Activated naive CD8-positive, alpha-beta T cell treated with anti-CD3 and anti-CD28 coated beads, Interleukin-2, amount 10 ng/mL, durations not matched to agents 7 days and 5 days (primary cell): ENCODE measurements at regions not wholly inside any gene's neighbourhood (a gene's known extent, or its start where the extent isn't known, plus 50 kb on each side); places are given as distances from the start of the nearest gene placed in this dataset.

Experiments
- ATAC-seq: fragments of 150-1000 bp; cut with Tn5 transposase; one replicate; pipeline ENCODE4 v1.10.0; 2021; ENCODE audit warnings: low read depth, moderate library complexity
- POLR2A ChIA-PET: fragments of 350-600 bp; sonication (Branson Sonifier 250); formaldehyde crosslinking; loops from one replicate; lab custom pipeline; 2021; ENCODE audit warnings: antibody characterized with exemption; lab: Charles Lee
- DNase-seq: peaks from one replicate; pipeline ENCODE4 v3.0.0; 2021
- H3K27ac Mint-ChIP-seq: one replicate; pipeline ENCODE4 v1.8.0; 2022; ENCODE audit warnings: mild to moderate bottlenecking, mixed read lengths
- H3K27me3 Mint-ChIP-seq: one replicate; pipeline ENCODE4 v1.8.0; 2022; ENCODE audit warnings: mild to moderate bottlenecking, moderate library complexity, mixed read lengths
- H3K36me3 Mint-ChIP-seq: one replicate; pipeline ENCODE4 v1.8.0; 2021; ENCODE audit warnings: mild to moderate bottlenecking, mixed read lengths
- H3K4me1 Mint-ChIP-seq: one replicate; pipeline ENCODE4 v1.8.0; 2021; ENCODE audit warnings: mixed read lengths
- H3K4me3 Mint-ChIP-seq: one replicate; pipeline ENCODE4 v1.8.0; 2022; ENCODE audit warnings: mild to moderate bottlenecking, moderate library complexity, mixed read lengths
- H3K9me3 Mint-ChIP-seq: one replicate; pipeline ENCODE4 v1.8.0; 2021; ENCODE audit warnings: mixed read lengths

GRCh38 chr11:21625982-21626381 lies 566.9 kb upstream of the ANO5 start:
- no peaks in the 10 kb centered on the region for H3K27me3 Mint-ChIP-seq
- no peak for ATAC-seq
- H3K36me3 Mint-ChIP-seq: no peaks in the 10 kb centered on the region
- H3K27ac Mint-ChIP-seq: no peak overlapping the region
- H3K4me1 Mint-ChIP-seq: no peaks in the 10 kb centered on the region
- peaks cover 2% of the 10 kb centered on the region for H3K9me3 Mint-ChIP-seq
- DNase-seq: no peak
- no peak overlapping the region for H3K4me3 Mint-ChIP-seq
- POLR2A ChIA-PET: no interaction called here

GRCh38 chr11:21628641-21629040 lies 564.2 kb upstream of the ANO5 start:
- POLR2A ChIA-PET: no interaction called here
- Mint-ChIP-seq H3K4me3 (no peak overlapping the region), H3K9me3 (peaks cover 2% of the 10 kb centered on the region), H3K27ac (no peak overlapping the region), H3K36me3 (no peaks in the 10 kb centered on the region), H3K4me1 (no peaks in the 10 kb centered on the region), H3K27me3 (no peaks in the 10 kb centered on the region)
- DNase-seq (no peak), ATAC-seq (no peak)

- H3K27ac Mint-ChIP-seq: no peak overlapping the region
- no peaks in the 10 kb centered on the region for H3K4me1 Mint-ChIP-seq
- DNase-seq: no peak
- no peak overlapping the region for H3K4me3 Mint-ChIP-seq
- no peak for ATAC-seq
- no peaks in the 10 kb centered on the region for H3K27me3 Mint-ChIP-seq
- POLR2A ChIA-PET: no interaction called here
- no peaks in the 10 kb centered on the region for H3K36me3 Mint-ChIP-seq
- no peaks in the 10 kb centered on the region for H3K9me3 Mint-ChIP-seq
These were observed 561.9 kb upstream of the ANO5 start for GRCh38 chr11:21630934-21631478.

GRCh38 chr11:21631991-21632390 lies 560.9 kb upstream of the ANO5 start:
- no peak for ATAC-seq
- DNase-seq: no peak
- Mint-ChIP-seq H3K4me1 (no peaks in the 10 kb centered on the region), H3K4me3 (no peak overlapping the region), H3K27me3 (no peaks in the 10 kb centered on the region), H3K27ac (no peak overlapping the region), H3K36me3 (no peaks in the 10 kb centered on the region), H3K9me3 (no peaks in the 10 kb centered on the region)
- POLR2A ChIA-PET: no interaction called here

GRCh38 chr11:21634491-21634890 lies 558.4 kb upstream of the ANO5 start:
- no peaks in the 10 kb centered on the region for H3K27me3 Mint-ChIP-seq
- DNase-seq (no peak), ATAC-seq (no peak)
- no peaks in the 10 kb centered on the region for H3K36me3 Mint-ChIP-seq
- no peak overlapping the region for H3K27ac Mint-ChIP-seq
- H3K9me3 Mint-ChIP-seq: no peaks in the 10 kb centered on the region
- no peak overlapping the region for H3K4me3 Mint-ChIP-seq
- H3K4me1 Mint-ChIP-seq: no peaks in the 10 kb centered on the region
- POLR2A ChIA-PET: no interaction called here

- no peaks in the 10 kb centered on the region for H3K36me3 Mint-ChIP-seq
- H3K27ac Mint-ChIP-seq: no peak overlapping the region
- POLR2A ChIA-PET: no interaction called here
- no peaks in the 10 kb centered on the region for H3K4me1 Mint-ChIP-seq
- H3K4me3 Mint-ChIP-seq: no peak overlapping the region
- H3K9me3 Mint-ChIP-seq: no peaks in the 10 kb centered on the region
- H3K27me3 Mint-ChIP-seq: no peaks in the 10 kb centered on the region
- ATAC-seq (no peak), DNase-seq (no peak)
These were observed 557.9 kb upstream of the ANO5 start for GRCh38 chr11:21634956-21635355.

GRCh38 chr11:21635394-21636145 lies 557.3 kb upstream of the ANO5 start:
- POLR2A ChIA-PET: no interaction called here
- no peaks in the 10 kb centered on the region for H3K4me1 Mint-ChIP-seq
- no peaks in the 10 kb centered on the region for H3K36me3 Mint-ChIP-seq
- no peak overlapping the region for H3K27ac Mint-ChIP-seq
- H3K27me3 Mint-ChIP-seq: no peaks in the 10 kb centered on the region
- no peaks in the 10 kb centered on the region for H3K9me3 Mint-ChIP-seq
- DNase-seq (no peak), ATAC-seq (no peak)
- H3K4me3 Mint-ChIP-seq: no peak overlapping the region

GRCh38 chr11:21636561-21636960 lies 556.3 kb upstream of the ANO5 start:
- POLR2A ChIA-PET: no interaction called here
- Mint-ChIP-seq H3K9me3 (no peaks in the 10 kb centered on the region), H3K4me1 (no peaks in the 10 kb centered on the region), H3K36me3 (no peaks in the 10 kb centered on the region), H3K27me3 (no peaks in the 10 kb centered on the region), H3K4me3 (no peak overlapping the region), H3K27ac (no peak overlapping the region)
- no peak for ATAC-seq
- DNase-seq: no peak

GRCh38 chr11:21640491-21640890 lies 552.4 kb upstream of the ANO5 start:
- Mint-ChIP-seq H3K4me3 (no peak overlapping the region), H3K27ac (no peak overlapping the region), H3K36me3 (no peaks in the 10 kb centered on the region), H3K27me3 (no peaks in the 10 kb centered on the region), H3K9me3 (peaks cover 2% of the 10 kb centered on the region), H3K4me1 (no peaks in the 10 kb centered on the region)
- ATAC-seq (no peak), DNase-seq (no peak)
- POLR2A ChIA-PET: no interaction called here

- Mint-ChIP-seq H3K36me3 (no peaks in the 10 kb centered on the region), H3K4me3 (no peak overlapping the region), H3K4me1 (no peaks in the 10 kb centered on the region), H3K27ac (no peak overlapping the region), H3K9me3 (peaks cover 2% of the 10 kb centered on the region), H3K27me3 (no peaks in the 10 kb centered on the region)
- DNase-seq: no peak
- POLR2A ChIA-PET: no interaction called here
- ATAC-seq: no peak
These were observed 551.0 kb upstream of the ANO5 start for GRCh38 chr11:21641869-21642268.

- Mint-ChIP-seq H3K27ac (no peak overlapping the region), H3K36me3 (no peaks in the 10 kb centered on the region), H3K4me1 (no peaks in the 10 kb centered on the region), H3K4me3 (no peak overlapping the region), H3K9me3 (peaks cover 2% of the 10 kb centered on the region), H3K27me3 (no peaks in the 10 kb centered on the region)
- POLR2A ChIA-PET: no interaction called here
- DNase-seq: no peak
- ATAC-seq: no peak
These were observed 546.5 kb upstream of the ANO5 start for GRCh38 chr11:21646351-21646750.

- Mint-ChIP-seq H3K27me3 (no peaks in the 10 kb centered on the region), H3K4me3 (no peak overlapping the region), H3K36me3 (no peaks in the 10 kb centered on the region), H3K9me3 (no peaks in the 10 kb centered on the region), H3K27ac (no peak overlapping the region), H3K4me1 (no peaks in the 10 kb centered on the region)
- ATAC-seq (no peak), DNase-seq (no peak)
- POLR2A ChIA-PET: no interaction called here
These were observed 541.9 kb upstream of the ANO5 start for GRCh38 chr11:21650961-21651360.

GRCh38 chr11:21653951-21654421 lies 538.9 kb upstream of the ANO5 start:
- DNase-seq: no peak
- Mint-ChIP-seq H3K9me3 (no peaks in the 10 kb centered on the region), H3K27ac (no peak overlapping the region), H3K4me1 (no peaks in the 10 kb centered on the region), H3K36me3 (no peaks in the 10 kb centered on the region), H3K4me3 (no peak overlapping the region), H3K27me3 (no peaks in the 10 kb centered on the region)
- POLR2A ChIA-PET: no interaction called here
- ATAC-seq: no peak

GRCh38 chr11:21656065-21656464 lies 536.8 kb upstream of the ANO5 start:
- POLR2A ChIA-PET: no interaction called here
- no peak for ATAC-seq
- Mint-ChIP-seq H3K27ac (no peak overlapping the region), H3K36me3 (no peaks in the 10 kb centered on the region), H3K4me1 (no peaks in the 10 kb centered on the region), H3K9me3 (peaks cover 2% of the 10 kb centered on the region), H3K4me3 (no peak overlapping the region), H3K27me3 (no peaks in the 10 kb centered on the region)
- no peak for DNase-seq
